GM12878 (cell line): ENCODE measurements at regions not wholly inside any gene's neighbourhood (a gene's known extent, or its start where the extent isn't known, plus 50 kb on each side); places are given as distances from the start of the nearest gene placed in this dataset.

Source experiments
- ATAC-seq: fragments of 200-7000 bp; cut with Tn5 transposase; 3 replicates; pipeline ENCODE4 v1.9.1; 2020; ENCODE audit warnings: mild to moderate bottlenecking, moderate library complexity
- BruUV-seq: library from RNA; stranded (reverse); fragments of 400-500 nt; replicated peaks from 2 replicates; lab custom pipeline; 2021; lab: Mats Ljungman, UMichigan
- CTCF ChIA-PET: fragments of 300-600 bp; sonication (Branson Sonifier 250); formaldehyde crosslinking; extraction: SDS; loops from one replicate; lab custom pipeline; 2021; ENCODE audit warnings: inconsistent platforms; lab: Yijun Ruan, JAX
- POLR2A ChIA-PET: fragments of 350-600 bp; formaldehyde crosslinking; extraction: SDS; loops from one replicate; lab custom pipeline; 2021; ENCODE audit warnings: inconsistent platforms; lab: Charles Lee
- RAD21 ChIA-PET: fragments of 300-600 bp; sonication (Branson Sonifier 250); formaldehyde crosslinking; loops from one replicate; lab custom pipeline; 2023; ENCODE audit warnings: antibody characterized with exemption; ENCODE audit not compliant: unreplicated experiment; lab: Charles Lee
- SMC1A ChIA-PET: fragments of 300-600 bp; sonication (Branson Sonifier 250); formaldehyde crosslinking; loops from one replicate; lab custom pipeline; 2023; ENCODE audit not compliant: unreplicated experiment, uncharacterized antibody; lab: Charles Lee
- DNase-seq: peaks from one replicate; pipeline ENCODE4 v3.0.0-alpha.2; 2011; ENCODE audit warnings: low read depth, low spot score
- FAIRE-seq: peaks from 3 replicates; lab custom pipeline; 2011; peaks lifted over from hg19 to GRCh38; lab: Jason Lieb, UNC
- H2AFZ ChIP-seq: 2 replicates; pipeline ENCODE4 v1.6.0; 2011; ENCODE audit warnings: low read depth, low read length, control low read depth; ENCODE audit not compliant: control insufficient read depth
- H3K27ac ChIP-seq: 2 replicates; pipeline ENCODE4 v1.5.1; 2011; ENCODE audit warnings: control low read depth; ENCODE audit not compliant: control insufficient read depth, insufficient read depth
- H3K27me3 ChIP-seq, 2 experiments: replicated peaks in 1 of 2; 2 replicates each; pipeline versions ENCODE4 v1.6.0 to v1.6.1; 2011; ENCODE audit warnings: low read length in 1 of 2; ENCODE audit not compliant: control insufficient read depth in 2 of 2, insufficient read depth in 2 of 2
- H3K36me3 ChIP-seq, 2 experiments: 2 replicates each; pipeline ENCODE4 v1.5.1; 2011; ENCODE audit warnings: low read length in 1 of 2; ENCODE audit not compliant: control insufficient read depth in 2 of 2, insufficient read depth in 2 of 2
- H3K4me1 ChIP-seq: 2 replicates; pipeline ENCODE4 v1.6.1; 2011; ENCODE audit warnings: mild to moderate bottlenecking, low read length, moderate library complexity, mixed read lengths; ENCODE audit not compliant: control insufficient read depth, insufficient read depth
- H3K4me2 ChIP-seq: 2 replicates; pipeline ENCODE4 v1.6.0; 2011; ENCODE audit warnings: control low read depth; ENCODE audit not compliant: control insufficient read depth, insufficient read depth
- H3K4me3 ChIP-seq: fragments of 200-600 bp; sonication (generic); 2 replicates; pipeline ENCODE4 v1.5.1; 2016
- H3K79me2 ChIP-seq: 2 replicates; pipeline ENCODE4 v1.6.0; 2011; ENCODE audit warnings: low read length; ENCODE audit not compliant: control insufficient read depth, insufficient read depth
- H3K9ac ChIP-seq: 2 replicates; pipeline ENCODE4 v1.8.0; 2011; ENCODE audit warnings: low read length, control low read depth, mixed read lengths; ENCODE audit not compliant: control insufficient read depth, insufficient read depth
- H3K9me3 ChIP-seq: replicated peaks from 3 replicates; pipeline ENCODE4 v1.5.1; 2011; ENCODE audit warnings: mild to moderate bottlenecking, low read length; ENCODE audit not compliant: control insufficient read depth, insufficient read depth
- H4K20me1 ChIP-seq: 2 replicates; pipeline ENCODE4 v1.6.0; 2011; ENCODE audit not compliant: control insufficient read depth, insufficient read depth
- ESRRA ChIP-seq: IDR thresholded peaks from 2 replicates; pipeline ENCODE4 v1.6.1; 2012; ENCODE audit warnings: mild to moderate bottlenecking, low read length, improper control_type of control experiment
- FOXM1 ChIP-seq: IDR thresholded peaks from 2 replicates; pipeline ENCODE4 v1.6.1; 2012; ENCODE audit warnings: low read depth, mild to moderate bottlenecking, inconsistent platforms, low read length, moderate library complexity
- HDGF ChIP-seq: fragments of 450-650 bp; IDR thresholded peaks from 2 replicates; pipeline ENCODE4 v1.6.1; 2016; ENCODE audit warnings: antibody characterized with exemption
- NBN ChIP-seq: fragments of 450-650 bp; IDR thresholded peaks from 2 replicates; pipeline ENCODE4 v1.6.1; 2016
- PAX8 ChIP-seq: fragments of 450-650 bp; IDR thresholded peaks from 2 replicates; pipeline ENCODE4 v1.6.1; 2017; ENCODE audit warnings: mild to moderate bottlenecking, moderate library complexity
- POLR2AphosphoS5 ChIP-seq: IDR thresholded peaks from 2 replicates; pipeline ENCODE4 v1.6.1; 2011; ENCODE audit warnings: mild to moderate bottlenecking, low read length, inconsistent platforms
- RAD51 ChIP-seq: fragments of 450-650 bp; IDR thresholded peaks from 2 replicates; pipeline ENCODE4 v1.6.1; 2016; ENCODE audit warnings: moderate library complexity, mild to moderate bottlenecking, inconsistent platforms
- STAT3 ChIP-seq: IDR thresholded peaks from 2 replicates; pipeline ENCODE4 v1.6.1; 2011; ENCODE audit warnings: low read depth, low read length, improper control_type of control experiment
- YY1 ChIP-seq: IDR thresholded peaks from 2 replicates; pipeline ENCODE4 v1.6.1; 2011; ENCODE audit warnings: low read depth, mild to moderate bottlenecking, low read length
- ZZZ3 ChIP-seq: IDR thresholded peaks from 2 replicates; pipeline ENCODE4 v1.6.1; 2011; ENCODE audit warnings: low read depth; ENCODE audit not compliant: control insufficient read depth, insufficient read length
- WGBS: methylation state at CpG from one replicate; pipeline ENCODE4 v1.1.6; 2016; ENCODE audit warnings: low lambda C conversion rate; ENCODE audit not compliant: insufficient replicate concordance, insufficient coverage; ENCODE audit errors: missing lambda C conversion rate; 5-methylcytosine and 5-hydroxymethylcytosine counted together
- in situ Hi-C: fragments of 300-500 bp; cut with MboI; formaldehyde crosslinking; loops from 9 replicates; pipeline ENCODE4 v1.14.3; 2018; ENCODE audit warnings: mixed read lengths
- intact Hi-C: fragments of 100-400 bp; cut with micrococcal nuclease; formaldehyde crosslinking; loops from one replicate; pipeline ENCODE4 v1.14.2; 2022; ENCODE audit not compliant: unreplicated experiment
- TF ChIP-seq, protein P1 (sequence below): fragments of 450-650 bp; IDR thresholded peaks from 2 replicates; pipeline ENCODE4 v1.6.1; 2016; ENCODE audit warnings: mild to moderate bottlenecking

DNA sequence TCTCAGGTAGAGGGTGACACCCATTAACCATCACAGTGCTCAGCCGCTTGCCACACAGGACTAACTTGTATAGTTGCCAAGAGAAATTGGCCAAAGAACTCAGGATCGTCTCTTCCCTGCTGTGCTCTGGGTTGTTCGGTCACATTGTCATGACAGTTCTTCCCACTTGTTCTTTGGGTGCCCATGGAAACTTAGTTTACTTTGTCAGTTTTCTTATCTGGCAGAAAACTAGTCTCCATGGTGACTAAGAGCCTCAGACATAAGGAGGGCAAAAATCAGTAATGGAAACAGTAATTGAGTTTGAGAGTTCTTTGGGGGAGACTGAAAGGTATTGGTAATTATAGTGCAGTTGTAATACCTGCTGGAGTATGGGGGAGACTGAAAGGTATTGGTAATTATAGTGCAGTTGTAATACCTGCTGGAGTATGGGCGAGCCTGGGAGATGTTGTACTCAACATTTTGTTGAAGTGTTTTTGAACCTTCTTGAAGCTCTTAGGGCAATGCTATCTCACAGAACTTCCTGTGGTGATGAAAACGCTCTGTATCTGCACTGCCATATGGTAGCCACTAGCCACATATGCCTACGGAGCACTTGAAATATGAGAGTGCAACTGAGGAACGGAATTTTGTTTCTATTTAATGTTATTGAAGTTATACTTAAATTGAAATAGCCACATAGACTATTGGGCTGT, 95.2 kb upstream of the HDGFL1 start:
- no TSS peak for BruUV-seq
- RAD21 ChIA-PET, result no interaction called here
- Histone ChIP-seq H3K9ac (no peak overlapping the region), H3K9me3 (no peaks in the 10 kb centered on the region), H3K27me3 (no peaks in the 10 kb centered on the region), H4K20me1 (no peaks in the 10 kb centered on the region), H3K4me2 (no peak overlapping the region), H3K4me3 (no peak overlapping the region), H3K36me3 (no peaks in the 10 kb centered on the region), H2AFZ (no peak overlapping the region), H3K27ac (no peak overlapping the region), H3K79me2 (no peaks in the 10 kb centered on the region), H3K4me1 (peaks cover 13% of the 10 kb centered on the region)
- POLR2A ChIA-PET, result no interaction called here
- WGBS, result 11% methylated on average over 7 of the region's 7 CpGs
- SMC1A ChIA-PET, result interaction anchor here (0.6 kb wide), 2 partner anchors 85 to 813 kb away, joined by 3 read pairs; no protein-coding TSS in a partner anchor
- TF ChIP-seq POLR2AphosphoS5 (no peak), HDGF (no peak), NBN (no peak), ZZZ3 (no peak), FOXM1 (no peak), ESRRA (no peak), YY1 (no peak), PAX8 (no peak), STAT3 (no peak), RAD51 (no peak)
- TF ChIP-seq, protein P1, sequence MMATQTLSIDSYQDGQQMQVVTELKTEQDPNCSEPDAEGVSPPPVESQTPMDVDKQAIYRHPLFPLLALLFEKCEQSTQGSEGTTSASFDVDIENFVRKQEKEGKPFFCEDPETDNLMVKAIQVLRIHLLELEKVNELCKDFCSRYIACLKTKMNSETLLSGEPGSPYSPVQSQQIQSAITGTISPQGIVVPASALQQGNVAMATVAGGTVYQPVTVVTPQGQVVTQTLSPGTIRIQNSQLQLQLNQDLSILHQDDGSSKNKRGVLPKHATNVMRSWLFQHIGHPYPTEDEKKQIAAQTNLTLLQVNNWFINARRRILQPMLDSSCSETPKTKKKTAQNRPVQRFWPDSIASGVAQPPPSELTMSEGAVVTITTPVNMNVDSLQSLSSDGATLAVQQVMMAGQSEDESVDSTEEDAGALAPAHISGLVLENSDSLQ, result no peak
- intact Hi-C loops (loop anchor here (2.0 to 5.0 kb wide), 2 partner anchors 15 to 117 kb away; no protein-coding TSS in a partner anchor), in situ Hi-C loops (no loop called here)
- FAIRE-seq (no peak), DNase-seq (no peak), ATAC-seq (no peak)
- CTCF ChIA-PET, result no interaction called here
